ENCODE measurements at regions not wholly inside any gene's neighbourhood (a gene's known extent, or its start where the extent isn't known, plus 50 kb on each side); places are given as distances from the start of the nearest gene placed in this dataset.
"Not testable (repeated sequence)": the region's sequence is repeated elsewhere in the genome, so short reads cannot be mapped to it uniquely, and the experiment has no call there.

DNA sequence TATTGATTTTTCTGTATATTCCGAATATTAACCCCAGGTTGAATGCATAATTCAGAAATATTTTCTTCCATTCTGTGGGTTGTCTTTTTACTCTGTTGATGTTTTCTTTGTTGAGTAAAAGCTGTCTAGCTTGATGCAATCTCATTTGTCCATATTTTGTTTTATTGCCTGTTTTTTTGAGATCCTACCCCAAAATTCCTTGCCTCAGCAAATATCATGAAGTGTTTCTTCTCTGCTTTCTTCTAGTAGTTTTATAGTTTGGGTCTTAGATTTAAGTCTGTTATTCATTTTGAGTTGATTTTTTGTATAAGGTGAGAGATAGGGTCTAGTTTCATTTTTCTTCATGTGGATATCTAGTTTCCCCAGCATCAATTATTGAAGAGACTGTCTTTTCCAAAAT lies 467.9 kb upstream of the GCFC2 start:
- BruUV-seq (replicated peaks) = no TSS peak
- Mint-ChIP-seq H3K27ac (ENCODE audit: low read depth, unreplicated experiment) (no peak overlapping the region), H3K36me3 (ENCODE audit: insufficient read depth, unreplicated experiment) (no peaks in the 10 kb centered on the region), H3K4me3 (ENCODE audit: unreplicated experiment) (no peak overlapping the region), H3K27me3 (ENCODE audit: insufficient read depth, unreplicated experiment) (no peaks in the 10 kb centered on the region), H3K4me1 (ENCODE audit: insufficient read depth, unreplicated experiment) (no peaks in the 10 kb centered on the region), H3K9me3 (ENCODE audit: unreplicated experiment) (peaks cover 50% of the 10 kb centered on the region)
- POLR2A ChIA-PET = no interaction called here
- TF ChIP-seq CTCF (IDR thresholded peaks at IDR 0.05; ENCODE audit: unreplicated experiment) = no peak
- intact Hi-C loops (cut with micrococcal nuclease) = no loop called here
- CTCF ChIA-PET = interaction anchor here (0.6 kb wide), 1 partner anchor 449 kb away, joined by 4 read pairs; no protein-coding TSS in a partner anchor
- DNase-seq (ENCODE audit: unreplicated experiment) = no peak

GRCh38 chr2:76175295-76175694 lies 464.6 kb upstream of the GCFC2 start:
- intact Hi-C loops (cut with micrococcal nuclease) = no loop called here
- peaks cover 57% of the 10 kb centered on the region for H3K9me3 Mint-ChIP-seq (ENCODE audit: unreplicated experiment)
- no peak overlapping the region for H3K4me3 Mint-ChIP-seq (ENCODE audit: unreplicated experiment)
- TF ChIP-seq CTCF (IDR thresholded peaks at IDR 0.05; ENCODE audit: unreplicated experiment) = no peak
- H3K4me1 Mint-ChIP-seq (ENCODE audit: insufficient read depth, unreplicated experiment) = no peaks in the 10 kb centered on the region
- ChIA-PET POLR2A (no interaction called here), CTCF (no interaction called here)
- DNase-seq (ENCODE audit: unreplicated experiment) = no peak
- H3K27ac Mint-ChIP-seq (ENCODE audit: low read depth, unreplicated experiment) = no peak overlapping the region
- H3K27me3 Mint-ChIP-seq (ENCODE audit: insufficient read depth, unreplicated experiment) = no peaks in the 10 kb centered on the region
- H3K36me3 Mint-ChIP-seq (ENCODE audit: insufficient read depth, unreplicated experiment) = no peaks in the 10 kb centered on the region
- no TSS peak for BruUV-seq (replicated peaks)

- no TSS peak for BruUV-seq (replicated peaks)
- peaks cover 54% of the 10 kb centered on the region for H3K9me3 Mint-ChIP-seq (ENCODE audit: unreplicated experiment)
- no peaks in the 10 kb centered on the region for H3K4me1 Mint-ChIP-seq (ENCODE audit: insufficient read depth, unreplicated experiment)
- intact Hi-C loops (cut with micrococcal nuclease) = no loop called here
- ChIA-PET POLR2A (no interaction called here), CTCF (no interaction called here)
- H3K36me3 Mint-ChIP-seq (ENCODE audit: insufficient read depth, unreplicated experiment) = no peaks in the 10 kb centered on the region
- no peak for TF ChIP-seq CTCF (IDR thresholded peaks at IDR 0.05; ENCODE audit: unreplicated experiment)
- DNase-seq (ENCODE audit: unreplicated experiment) = no peak
- H3K27me3 Mint-ChIP-seq (ENCODE audit: insufficient read depth, unreplicated experiment) = no peaks in the 10 kb centered on the region
- H3K27ac Mint-ChIP-seq (ENCODE audit: low read depth, unreplicated experiment) = no peak overlapping the region
- no peak overlapping the region for H3K4me3 Mint-ChIP-seq (ENCODE audit: unreplicated experiment)
Observed at GRCh38 chr2:76174505-76174904, 463.8 kb upstream of the GCFC2 start.

GRCh38 chr2:76173206-76173605 lies 462.5 kb upstream of the GCFC2 start:
- BruUV-seq (replicated peaks); H3K36me3 Mint-ChIP-seq (ENCODE audit: insufficient read depth, unreplicated experiment); H3K4me3 Mint-ChIP-seq (ENCODE audit: unreplicated experiment); H3K27me3 Mint-ChIP-seq (ENCODE audit: insufficient read depth, unreplicated experiment); DNase-seq (ENCODE audit: unreplicated experiment); POLR2A ChIA-PET; H3K4me1 Mint-ChIP-seq (ENCODE audit: insufficient read depth, unreplicated experiment); intact Hi-C loops (cut with micrococcal nuclease); H3K27ac Mint-ChIP-seq (ENCODE audit: low read depth, unreplicated experiment): not testable (repeated sequence)
- H3K9me3 Mint-ChIP-seq (ENCODE audit: unreplicated experiment) = peaks cover 41% of the 10 kb centered on the region
- CTCF ChIA-PET = interaction anchor here (1.2 kb wide), 1 partner anchor 13 kb away, joined by 3 read pairs; no protein-coding TSS in a partner anchor

DNA sequence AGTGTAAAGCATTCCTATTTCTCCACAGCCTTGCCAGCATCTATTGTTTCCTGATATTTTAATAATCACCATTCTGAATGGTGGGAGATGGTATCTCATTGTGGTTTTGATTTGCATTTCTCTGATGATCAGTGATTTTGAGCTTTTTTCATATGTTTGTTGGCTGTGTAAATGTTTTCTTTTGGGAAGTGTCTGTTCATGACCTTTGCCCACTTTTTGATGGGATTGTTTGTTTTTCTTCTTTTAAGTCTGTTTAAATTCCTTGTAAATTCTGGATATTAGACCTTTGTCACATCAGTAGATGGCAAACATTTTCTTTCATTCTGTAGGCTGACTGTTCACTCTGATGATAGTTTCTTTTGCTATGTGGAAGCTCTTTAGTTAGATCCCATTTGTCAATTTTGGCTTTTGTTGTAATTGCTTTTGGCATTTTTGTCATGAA lies 461.5 kb upstream of the GCFC2 start:
- POLR2A ChIA-PET; intact Hi-C loops (cut with micrococcal nuclease); BruUV-seq (replicated peaks); H3K27me3 Mint-ChIP-seq (ENCODE audit: insufficient read depth, unreplicated experiment); H3K27ac Mint-ChIP-seq (ENCODE audit: low read depth, unreplicated experiment); DNase-seq (ENCODE audit: unreplicated experiment); H3K4me3 Mint-ChIP-seq (ENCODE audit: unreplicated experiment); H3K36me3 Mint-ChIP-seq (ENCODE audit: insufficient read depth, unreplicated experiment); H3K4me1 Mint-ChIP-seq (ENCODE audit: insufficient read depth, unreplicated experiment): not testable (repeated sequence)
- CTCF ChIA-PET = interaction anchor here (0.6 to 1.2 kb wide), 2 partner anchors 12 to 28 kb away, joined by 3 read pairs; no protein-coding TSS in a partner anchor
- H3K9me3 Mint-ChIP-seq (ENCODE audit: unreplicated experiment) = peaks cover 32% of the 10 kb centered on the region

Data from MCF 10A (cell line).